ENCODE measurements at regions not wholly inside any gene's neighbourhood (a gene's known extent, or its start where the extent isn't known, plus 50 kb on each side); places are given as distances from the start of the nearest gene placed in this dataset.

DNA sequence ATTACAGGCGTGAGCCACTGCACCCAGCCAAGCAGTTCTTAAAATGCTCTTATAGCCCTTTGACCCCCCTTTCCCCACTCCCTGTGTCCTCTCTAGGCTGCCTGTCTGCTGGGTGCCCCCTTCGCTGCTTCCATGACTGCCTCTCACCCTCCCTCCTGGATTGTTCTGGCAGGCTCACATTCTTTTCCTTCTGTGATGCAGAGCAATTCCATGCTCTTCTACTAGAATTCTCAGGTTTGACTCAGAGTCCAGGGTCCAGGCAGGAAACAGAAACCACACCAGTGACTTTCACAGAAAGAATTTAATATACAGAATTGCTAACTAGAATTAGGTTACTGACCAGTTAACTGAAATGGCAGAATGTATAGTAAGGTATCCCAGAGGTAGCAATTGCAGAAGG lies 244.8 kb downstream of the BAMBI start:
- no peak for DNase-seq (ENCODE audit: low read depth in 1 of 2, low spot score in 1 of 2)

GRCh38 chr10:28922861-28923260 lies 245.5 kb downstream of the BAMBI start:
- DNase-seq (ENCODE audit: low read depth in 1 of 2, low spot score in 1 of 2): no peak

DNA sequence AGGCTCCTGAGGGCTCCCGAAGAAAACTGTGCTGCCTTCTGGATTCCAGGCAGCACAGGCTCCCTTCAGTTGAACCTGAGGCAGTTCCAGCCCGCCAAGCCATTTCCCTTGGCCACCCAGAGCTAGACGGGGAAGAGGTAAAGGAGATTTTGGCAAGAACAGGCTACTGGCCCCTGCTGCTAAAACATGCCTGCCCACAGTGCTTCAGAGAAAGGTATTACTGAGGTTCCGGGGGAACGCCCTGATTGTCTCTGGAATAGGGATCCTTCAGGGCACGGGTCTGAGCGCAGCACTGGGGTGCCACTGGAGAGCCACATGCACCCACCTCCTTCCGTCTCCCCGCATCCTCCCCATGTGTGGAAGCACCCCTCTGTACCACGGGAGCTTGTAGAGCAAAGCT lies 247.4 kb downstream of the BAMBI start:
- DNase-seq (ENCODE audit: low read depth in 1 of 2, low spot score in 1 of 2): no peak

DNA sequence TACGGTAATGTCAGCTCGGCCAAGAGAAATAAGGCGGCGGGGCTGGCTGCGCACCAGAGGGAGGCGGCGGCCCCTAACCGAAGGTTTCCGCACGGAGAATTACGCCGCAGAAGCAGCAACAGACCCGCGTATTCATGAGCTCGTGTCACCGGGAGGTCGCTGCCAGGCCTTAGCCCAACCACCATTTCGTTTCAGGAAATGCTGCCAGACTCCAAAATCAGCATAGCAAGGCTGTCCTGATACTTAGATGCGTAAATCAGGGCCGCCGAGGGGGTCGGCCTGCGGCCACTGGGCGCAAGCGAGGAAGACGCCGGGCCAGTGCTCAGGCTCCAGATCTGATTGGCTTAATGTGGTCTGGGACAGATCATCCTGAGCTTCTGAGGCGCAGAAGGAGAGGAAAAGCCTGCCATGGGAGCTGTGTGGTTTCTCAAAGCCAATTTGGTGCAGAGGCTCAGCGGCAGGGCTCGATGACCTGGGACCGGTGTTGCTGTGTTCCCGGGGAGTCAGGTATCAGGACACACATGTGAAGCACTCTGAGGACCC lies 247.9 kb downstream of the BAMBI start:
- DNase-seq (ENCODE audit: low read depth in 1 of 2, low spot score in 1 of 2): no peak

GRCh38 chr10:28926932-28927331 lies 249.6 kb downstream of the BAMBI start:
- DNase-seq (ENCODE audit: low read depth in 1 of 2, low spot score in 1 of 2): no peak

- DNase-seq (ENCODE audit: low read depth in 1 of 2, low spot score in 1 of 2): no peak
Observed at GRCh38 chr10:28928484-28928883, 251.2 kb downstream of the BAMBI start.

- no peak for DNase-seq (ENCODE audit: low read depth in 1 of 2, low spot score in 1 of 2)
Observed at GRCh38 chr10:28929942-28930341, 252.6 kb downstream of the BAMBI start.

DNA sequence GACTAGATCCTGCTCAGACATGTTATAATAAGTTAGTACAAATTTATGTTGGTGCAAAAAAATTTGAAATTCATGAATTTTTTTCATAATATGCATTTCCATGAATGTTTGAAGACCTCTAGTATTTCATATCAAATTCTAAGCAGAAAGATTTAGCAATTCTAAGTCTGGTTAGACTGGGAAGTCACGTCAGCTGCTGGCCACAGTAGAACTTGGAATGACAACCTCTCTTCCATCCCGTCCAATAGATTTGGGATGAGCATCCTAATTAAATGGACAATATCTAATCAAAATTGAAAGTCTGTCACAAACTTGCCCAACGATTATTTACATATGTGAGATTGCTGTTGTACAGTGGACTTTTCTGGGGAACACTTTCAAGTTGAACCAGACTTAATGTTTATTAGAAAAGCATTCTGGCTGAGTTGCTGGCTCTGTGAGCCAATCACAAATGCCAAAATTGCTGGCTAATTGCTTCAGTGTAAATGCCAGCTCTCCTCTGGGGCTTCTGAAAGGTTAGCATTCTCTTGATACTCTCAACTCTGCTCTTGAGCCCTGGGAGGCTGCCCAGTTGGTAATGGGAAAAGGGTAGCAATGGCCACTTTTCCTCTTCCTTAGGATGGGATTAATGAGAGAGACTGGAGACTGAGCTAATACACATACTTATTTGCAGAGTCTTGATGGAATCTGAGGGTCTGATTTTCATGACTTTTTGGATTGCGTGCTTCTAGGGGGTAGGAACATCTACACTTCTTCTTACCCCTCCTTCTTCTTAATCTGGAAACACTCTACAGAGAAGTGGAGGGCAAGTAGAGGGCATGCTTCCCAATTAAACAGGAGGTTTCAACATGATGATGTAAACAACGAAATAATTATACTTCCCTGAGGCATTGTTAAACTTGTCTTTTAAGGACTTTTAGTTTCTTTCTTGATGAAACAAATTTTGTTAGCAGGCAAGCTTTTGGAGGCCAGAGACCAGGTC lies 253.5 kb downstream of the BAMBI start:
- no peak for DNase-seq (ENCODE audit: low read depth in 1 of 2, low spot score in 1 of 2)

GRCh38 chr10:28935061-28935460 lies 257.7 kb downstream of the BAMBI start:
- DNase-seq (ENCODE audit: low read depth in 1 of 2, low spot score in 1 of 2): no peak

GRCh38 chr10:28937959-28938358 lies 260.6 kb downstream of the BAMBI start:
- DNase-seq (ENCODE audit: low read depth in 1 of 2, low spot score in 1 of 2): no peak

DNA sequence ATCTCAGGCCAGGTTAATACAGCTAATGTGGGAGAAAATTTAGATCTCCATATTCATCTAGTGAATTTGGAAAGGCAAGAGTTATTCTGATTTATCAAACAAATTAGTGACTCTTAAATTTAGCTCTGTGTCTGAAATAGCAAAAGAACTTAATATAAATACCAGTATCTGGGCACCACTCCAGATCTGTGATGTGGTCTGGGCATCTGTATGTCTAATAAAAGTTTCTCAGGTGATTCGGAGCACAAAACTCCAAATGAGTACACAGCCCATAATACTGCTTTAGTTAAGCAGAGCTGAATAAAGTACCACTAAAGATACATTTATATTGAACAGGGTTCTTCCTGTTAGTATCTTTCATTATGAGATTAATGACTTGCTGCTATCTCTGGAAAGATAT lies 261.4 kb downstream of the BAMBI start:
- no peak for DNase-seq (ENCODE audit: low read depth in 1 of 2, low spot score in 1 of 2)

- no peak for DNase-seq (ENCODE audit: low read depth in 1 of 2, low spot score in 1 of 2)
Observed at GRCh38 chr10:28939281-28940157, 262.2 kb downstream of the BAMBI start.

- no peak for DNase-seq (ENCODE audit: low read depth in 1 of 2, low spot score in 1 of 2)
Observed at GRCh38 chr10:28940158-28940888, 263.0 kb downstream of the BAMBI start.

DNA sequence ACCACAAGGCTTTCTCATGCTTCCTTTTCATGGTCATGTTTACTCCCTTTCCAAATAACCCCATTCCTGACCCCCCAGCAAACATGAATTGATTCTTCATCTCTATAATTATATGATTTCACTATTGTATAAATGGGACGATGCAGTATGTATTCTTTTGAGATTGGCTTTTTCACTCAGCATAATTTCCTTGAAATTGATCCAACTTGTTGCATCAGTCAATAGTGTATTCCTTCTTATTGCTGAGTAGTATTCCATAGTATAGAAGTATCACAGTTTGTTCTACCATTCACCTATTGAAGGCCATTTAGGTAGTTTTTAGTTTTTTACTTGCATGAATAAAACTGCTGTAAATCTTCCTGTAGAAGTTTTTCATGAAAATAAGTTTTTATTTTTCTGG lies 264.7 kb downstream of the BAMBI start:
- DNase-seq (ENCODE audit: low read depth in 1 of 2, low spot score in 1 of 2): no peak

- DNase-seq (ENCODE audit: low read depth in 1 of 2, low spot score in 1 of 2): no peak
Observed at GRCh38 chr10:28945959-28946358, 268.6 kb downstream of the BAMBI start.

- no peak for DNase-seq (ENCODE audit: low read depth in 1 of 2, low spot score in 1 of 2)
Observed at GRCh38 chr10:28946479-28946878, 269.2 kb downstream of the BAMBI start.

DNA sequence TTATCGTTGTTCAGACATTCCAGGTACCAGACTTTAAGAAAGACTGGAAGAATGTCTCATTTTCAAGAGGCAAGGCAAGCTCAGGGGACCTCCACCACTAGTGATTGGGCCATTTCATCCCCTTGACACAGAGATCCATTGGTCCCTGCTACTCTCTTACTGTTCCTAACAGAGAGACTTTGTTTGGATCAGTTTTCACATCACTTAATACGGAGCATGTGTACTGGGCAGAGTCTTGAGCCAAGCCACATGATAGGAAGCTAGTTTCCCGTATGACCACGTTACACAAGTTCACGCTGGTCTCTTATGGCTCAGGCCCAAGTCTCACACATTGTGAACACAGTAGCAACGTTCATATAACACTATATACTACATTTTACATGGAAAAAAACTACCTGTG lies 269.9 kb downstream of the BAMBI start:
- no peak for DNase-seq (ENCODE audit: low read depth in 1 of 2, low spot score in 1 of 2)

DNA sequence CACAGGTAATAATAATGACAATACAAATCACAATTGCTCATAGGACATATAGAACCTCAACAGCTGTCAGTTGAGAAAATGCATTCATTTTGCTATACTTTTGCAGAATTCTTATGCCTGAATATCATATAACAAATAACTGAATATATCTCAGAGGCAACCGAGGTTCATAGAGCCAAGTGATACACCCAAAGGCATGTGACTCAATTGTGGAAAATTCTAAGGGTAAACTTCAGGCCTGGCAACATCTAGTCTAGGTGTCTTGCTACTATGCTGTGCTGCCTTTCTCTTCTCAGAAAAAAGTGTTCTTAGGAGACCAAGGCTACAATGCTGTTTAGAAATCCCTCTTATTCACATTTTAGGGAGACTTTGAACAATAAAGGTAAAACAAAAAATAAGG lies 270.7 kb downstream of the BAMBI start:
- DNase-seq (ENCODE audit: low read depth in 1 of 2, low spot score in 1 of 2): no peak

DNA sequence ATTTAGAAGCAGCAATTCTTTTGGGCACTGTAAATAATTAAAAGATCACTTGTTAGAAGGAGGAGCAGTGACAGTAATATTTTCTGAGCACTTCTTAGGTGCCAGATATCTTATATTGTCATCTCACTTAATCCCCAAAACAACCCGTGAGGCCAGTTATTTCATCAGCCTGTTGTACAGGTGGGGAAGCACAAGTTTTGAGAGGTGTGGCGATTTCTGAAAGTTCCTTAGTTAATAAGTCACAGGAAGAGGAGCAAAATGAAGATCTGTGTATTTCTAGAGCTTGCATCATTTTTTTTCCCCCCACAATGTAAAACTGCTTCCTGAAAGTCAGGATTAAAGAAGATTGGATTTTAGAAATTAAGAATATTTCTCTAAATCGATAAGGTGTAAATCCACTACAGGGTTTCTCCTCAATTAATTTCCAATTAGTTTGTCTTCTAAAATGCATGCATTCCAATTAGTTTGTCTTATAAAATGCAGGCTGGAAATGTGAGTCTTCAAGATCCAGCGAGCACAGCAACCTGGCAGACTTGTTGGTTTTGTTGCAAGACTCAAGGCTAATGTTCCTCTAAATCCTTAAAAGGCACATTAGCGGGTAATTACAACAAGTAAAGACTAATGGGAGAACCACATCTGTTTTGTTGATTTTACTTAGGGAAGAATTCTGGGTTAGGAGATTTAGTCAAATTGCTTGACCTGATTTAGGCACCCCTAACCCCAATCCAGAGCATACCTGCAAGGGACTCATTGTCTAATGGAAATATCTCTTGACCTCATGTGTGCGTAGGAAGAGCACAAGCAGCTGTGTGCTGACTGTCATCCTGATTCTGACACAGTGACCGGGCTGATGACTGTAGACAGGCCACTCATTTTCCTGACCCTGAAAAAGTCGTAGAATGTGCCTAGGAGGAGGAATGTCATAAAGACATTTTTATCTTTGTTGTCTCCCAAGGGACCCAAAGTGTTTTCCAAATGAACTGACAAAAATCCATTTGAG lies 272.0 kb downstream of the BAMBI start:
- DNase-seq (ENCODE audit: low read depth in 1 of 2, low spot score in 1 of 2): no peak

DNA sequence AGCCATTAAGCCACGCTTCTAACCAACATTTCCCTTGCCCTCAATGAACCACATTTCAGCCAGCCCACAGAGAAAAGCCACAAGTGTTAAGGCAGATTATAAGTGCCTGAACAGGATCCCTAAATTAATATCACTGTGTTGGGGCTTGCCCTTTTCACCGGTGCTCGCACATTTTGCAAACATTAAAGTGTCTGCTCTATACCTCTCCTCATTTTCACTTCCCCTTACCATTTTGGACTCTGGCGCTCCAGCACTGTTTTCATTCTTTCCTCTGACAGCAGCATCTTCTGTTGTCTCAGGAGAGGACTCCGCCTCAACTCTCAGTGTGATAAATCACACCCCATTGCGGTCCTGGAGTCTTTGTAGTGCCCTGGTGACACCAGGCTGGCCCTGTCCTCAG lies 274.2 kb downstream of the BAMBI start:
- DNase-seq (ENCODE audit: low read depth in 1 of 2, low spot score in 1 of 2): no peak

Data from activated CD4-positive, alpha-beta T cell treated with anti-CD3 and anti-CD28 coated beads, Interleukin-2, amount 50 U/mL, for 24 hours (primary cell).